H9 (cell line): ENCODE measurements at regions not wholly inside any gene's neighbourhood (a gene's known extent, or its start where the extent isn't known, plus 50 kb on each side); places are given as distances from the start of the nearest gene placed in this dataset.
"Not testable (repeated sequence)": the region's sequence is repeated elsewhere in the genome, so short reads cannot be mapped to it uniquely, and the experiment has no call there.

Experiments used
- DNase-seq: peaks from one replicate; pipeline ENCODE4 v3.0.0-alpha.2; 2017
- H2AFZ ChIP-seq: one replicate; pipeline ENCODE4 v1.6.1; 2013; ENCODE audit warnings: mild to moderate bottlenecking, low read length, control low read depth, moderate library complexity
- H2AK5ac ChIP-seq: 2 replicates; pipeline ENCODE4 v1.6.1; 2013; ENCODE audit warnings: low read length, control low read depth, mixed read lengths; ENCODE audit not compliant: insufficient read length
- H2BK120ac ChIP-seq: one replicate; pipeline ENCODE4 v1.6.1; 2013; ENCODE audit warnings: low read depth, mild to moderate bottlenecking, low read length, control low read depth, inconsistent platforms; ENCODE audit not compliant: poor library complexity, severe bottlenecking
- H2BK12ac ChIP-seq: 2 replicates; pipeline ENCODE4 v1.6.1; 2013; ENCODE audit warnings: low read length, control low read depth, mixed read lengths, low read depth; ENCODE audit not compliant: insufficient read length
- H2BK15ac ChIP-seq: 2 replicates; pipeline ENCODE4 v1.6.1; 2013; ENCODE audit warnings: low read depth, low read length, control low read depth
- H2BK20ac ChIP-seq: one replicate; pipeline ENCODE4 v1.6.1; 2013; ENCODE audit warnings: low read depth, mild to moderate bottlenecking, low read length, control low read depth, inconsistent platforms; ENCODE audit not compliant: poor library complexity, severe bottlenecking
- H2BK5ac ChIP-seq: 2 replicates; pipeline ENCODE4 v1.6.1; 2013; ENCODE audit warnings: low read length, control low read depth, mixed read lengths; ENCODE audit not compliant: insufficient read length
- H3K14ac ChIP-seq: 2 replicates; pipeline ENCODE4 v1.6.1; 2013; ENCODE audit warnings: low read length, control low read depth; ENCODE audit not compliant: insufficient read depth
- H3K18ac ChIP-seq: 2 replicates; pipeline ENCODE4 v1.6.1; 2013; ENCODE audit warnings: low read depth, mild to moderate bottlenecking, mixed read lengths, low read length, control low read depth; ENCODE audit not compliant: insufficient read length
- H3K23ac ChIP-seq: 2 replicates; pipeline ENCODE4 v1.6.1; 2013; ENCODE audit warnings: low read length, control low read depth, mixed read lengths, low read depth; ENCODE audit not compliant: insufficient read length
- H3K23me2 ChIP-seq: 2 replicates; pipeline ENCODE4 v1.6.1; 2013; ENCODE audit warnings: low read depth, mild to moderate bottlenecking, mixed read lengths, low read length, control low read depth; ENCODE audit not compliant: insufficient read length, poor library complexity, severe bottlenecking
- H3K27ac ChIP-seq: 2 replicates; pipeline ENCODE4 v1.5.1; 2013; ENCODE audit warnings: low read length, control low read depth, mixed read lengths, low read depth; ENCODE audit not compliant: insufficient read length
- H3K27me3 ChIP-seq: 2 replicates; pipeline ENCODE4 v1.6.1; 2013; ENCODE audit warnings: low read length, control low read depth, inconsistent platforms; ENCODE audit not compliant: insufficient read depth
- H3K4ac ChIP-seq: 2 replicates; pipeline ENCODE4 v1.6.1; 2013; ENCODE audit warnings: low read depth, mild to moderate bottlenecking, control low read depth, inconsistent platforms, low read length, moderate library complexity
- H3K4me1 ChIP-seq: 2 replicates; pipeline ENCODE4 v1.6.1; 2013; ENCODE audit warnings: low read length, control low read depth, inconsistent platforms; ENCODE audit not compliant: insufficient read depth
- H3K4me2 ChIP-seq: 2 replicates; pipeline ENCODE4 v1.6.1; 2013; ENCODE audit warnings: low read length, control low read depth, mixed read lengths; ENCODE audit not compliant: insufficient read length, insufficient read depth
- H3K56ac ChIP-seq: 2 replicates; pipeline ENCODE4 v1.6.1; 2013; ENCODE audit warnings: low read depth, mild to moderate bottlenecking, mixed read lengths, low read length, control low read depth; ENCODE audit not compliant: insufficient read length
- H3K79me1 ChIP-seq: 2 replicates; pipeline ENCODE4 v1.6.1; 2013; ENCODE audit warnings: low read depth, mild to moderate bottlenecking, moderate library complexity, low read length, control low read depth, inconsistent platforms; ENCODE audit not compliant: insufficient read depth, poor library complexity, severe bottlenecking
- H3K79me2 ChIP-seq: 2 replicates; pipeline ENCODE4 v1.6.1; 2013; ENCODE audit warnings: low read length, control low read depth, inconsistent platforms; ENCODE audit not compliant: insufficient read depth
- H3K9ac ChIP-seq: 2 replicates; pipeline ENCODE4 v1.6.1; 2013; ENCODE audit warnings: low read length, control low read depth, mixed read lengths; ENCODE audit not compliant: insufficient read length; ENCODE audit errors: extremely low read depth
- H3K9me3 ChIP-seq: one replicate; pipeline ENCODE4 v1.6.1; 2013; ENCODE audit warnings: low read depth, low read length, inconsistent platforms; ENCODE audit not compliant: control insufficient read depth
- H3T11ph ChIP-seq: one replicate; pipeline ENCODE4 v1.6.1; 2013; ENCODE audit warnings: mild to moderate bottlenecking, low read length, control low read depth, inconsistent platforms
- H4K20me1 ChIP-seq: one replicate; pipeline ENCODE4 v1.6.1; 2013; ENCODE audit not compliant: control insufficient read depth, insufficient read length, insufficient read depth
- H4K5ac ChIP-seq: 2 replicates; pipeline ENCODE4 v1.6.1; 2013; ENCODE audit warnings: low read depth, mild to moderate bottlenecking, mixed read lengths, low read length, control low read depth; ENCODE audit not compliant: insufficient read length
- H4K8ac ChIP-seq: replicated peaks from 2 replicates; pipeline ENCODE4 v1.6.1; 2013; ENCODE audit warnings: low read length, control low read depth, mixed read lengths, low read depth; ENCODE audit not compliant: insufficient read length
- H4K91ac ChIP-seq: 2 replicates; pipeline ENCODE4 v1.6.1; 2013; ENCODE audit warnings: low read depth, mild to moderate bottlenecking, moderate library complexity, mixed read lengths, low read length, control low read depth; ENCODE audit not compliant: insufficient read length
- H3K27ac Mint-ChIP-seq, 3 experiments: 2 replicates in 2 of 3; 3 replicates in 1 of 3; pipeline ENCODE4 v1.8.0; 2020 to 2021; ENCODE audit warnings: mixed read lengths in 3 of 3, mild to moderate bottlenecking in 1 of 3, moderate library complexity in 1 of 3
- H3K27me3 Mint-ChIP-seq: 2 replicates; pipeline ENCODE4 v1.8.0; 2021; ENCODE audit warnings: low read depth, mild to moderate bottlenecking, moderate library complexity, mixed read lengths
- H3K36me3 Mint-ChIP-seq, 3 experiments: 2 replicates in 2 of 3; 3 replicates in 1 of 3; pipeline ENCODE4 v1.8.0; 2020 to 2021; ENCODE audit warnings: low read depth in 3 of 3, mixed read lengths in 3 of 3; ENCODE audit not compliant: insufficient read depth in 1 of 3
- H3K4me1 Mint-ChIP-seq, 2 experiments: 2 replicates each; pipeline ENCODE4 v1.8.0; 2020; ENCODE audit warnings: mixed read lengths in 2 of 2
- H3K4me3 Mint-ChIP-seq, 2 experiments: 2 replicates in 1 of 2; 3 replicates in 1 of 2; pipeline ENCODE4 v1.8.0; 2020 to 2021; ENCODE audit warnings: mild to moderate bottlenecking in 2 of 2, mixed read lengths in 2 of 2, moderate library complexity in 1 of 2
- H3K9me3 Mint-ChIP-seq, 2 experiments: 2 replicates in 1 of 2; 3 replicates in 1 of 2; pipeline ENCODE4 v1.8.0; 2020; ENCODE audit warnings: mild to moderate bottlenecking in 2 of 2, mixed read lengths in 2 of 2, moderate library complexity in 1 of 2
- CTCF ChIP-seq: fragments of 200-600 bp; sonication (generic); conservative IDR thresholded peaks from 3 replicates; pipeline ENCODE4 v1.8.0; 2021; ENCODE audit warnings: antibody characterized with exemption, mild to moderate bottlenecking
- WGBS: extraction: QIAGEN DNeasy Blood & Tissue Kit; methylation state at CpG from one replicate; pipeline ENCODE4 v1.1.7; 2013; ENCODE audit warnings: missing lambda C conversion rate, low lambda C conversion rate, mixed read lengths; ENCODE audit not compliant: insufficient read length; ENCODE audit errors: extremely low coverage; 5-methylcytosine and 5-hydroxymethylcytosine counted together

- no peak overlapping the region for H4K8ac ChIP-seq
- Mint-ChIP-seq H3K36me3 (peaks cover 0 to 5% (median 0%) of the 10 kb centered on the region in 3 experiments; a peak in 2 of 7 replicates), H3K27ac (no peak overlapping the region), H3K9me3 (peaks cover 4 to 7% of the 10 kb centered on the region in 2 experiments; a peak in 4 of 5 replicates), H3K4me3 (no peak overlapping the region), H3K4me1 (no peaks in the 10 kb centered on the region), H3K27me3 (no peaks in the 10 kb centered on the region)
- H3K27ac ChIP-seq: no peak overlapping the region
- H2AK5ac ChIP-seq: no peak overlapping the region
- H3K9ac ChIP-seq: no peak overlapping the region
- no peaks in the 10 kb centered on the region for H4K20me1 ChIP-seq
- H4K5ac ChIP-seq: no peak overlapping the region
- H3K23ac ChIP-seq: no peak overlapping the region
- H3K18ac ChIP-seq: no peak overlapping the region
- no peak overlapping the region for H2BK20ac ChIP-seq
- no peak overlapping the region for H2BK15ac ChIP-seq
- H3K14ac ChIP-seq: no peak overlapping the region
- H3K9me3 ChIP-seq: no peaks in the 10 kb centered on the region
- no CpG with 5 or more reads among the region's 5 CpGs for WGBS
- H3K4me1 ChIP-seq: no peaks in the 10 kb centered on the region
- no peak overlapping the region for H3K4me2 ChIP-seq
- no peak overlapping the region for H3K56ac ChIP-seq
- no peak overlapping the region for H2BK120ac ChIP-seq
- H3K79me2 ChIP-seq: no peaks in the 10 kb centered on the region
- no peak overlapping the region for H2AFZ ChIP-seq
- H2BK5ac ChIP-seq: no peak overlapping the region
- no peak overlapping the region for H4K91ac ChIP-seq
- no peak for DNase-seq
- no peak overlapping the region for H3T11ph ChIP-seq
- H3K27me3 ChIP-seq: no peaks in the 10 kb centered on the region
- no peaks in the 10 kb centered on the region for H3K79me1 ChIP-seq
- TF ChIP-seq CTCF: no peak
- no peak overlapping the region for H2BK12ac ChIP-seq
- no peaks in the 10 kb centered on the region for H3K23me2 ChIP-seq
- no peak overlapping the region for H3K4ac ChIP-seq
Observed at GRCh38 chr4:12105519-12105918, 676.8 kb upstream of the HS3ST1 start.

DNA sequence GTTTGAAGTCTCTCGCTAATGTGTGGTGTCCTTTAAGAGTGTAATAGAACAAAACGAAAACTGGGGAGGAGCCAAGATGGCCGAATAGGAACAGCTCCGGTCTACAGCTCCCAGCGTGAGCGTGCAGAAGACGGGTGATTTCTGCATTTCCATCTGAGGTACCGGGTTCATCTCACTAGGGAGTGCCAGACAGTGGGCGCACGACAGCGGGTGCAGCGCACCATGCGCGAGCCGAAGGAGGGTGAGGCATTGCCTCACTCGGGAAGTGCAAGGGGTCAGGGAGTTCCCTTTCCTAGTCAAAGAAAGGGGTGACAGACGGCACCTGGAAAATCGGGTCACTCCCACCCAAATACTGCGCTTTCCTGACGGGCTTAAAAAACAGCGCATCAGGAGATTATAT is 661.2 kb upstream of the HS3ST1 start:
- H3K18ac ChIP-seq, H3K4me1 ChIP-seq, H3K9ac ChIP-seq, H3K27me3 Mint-ChIP-seq, H2BK20ac ChIP-seq, H2AK5ac ChIP-seq, H4K91ac ChIP-seq, H2BK120ac ChIP-seq, H3K14ac ChIP-seq, H2BK12ac ChIP-seq, H3K23ac ChIP-seq, DNase-seq, H2BK5ac ChIP-seq, H3K4me3 Mint-ChIP-seq, H3K4ac ChIP-seq, H3K27me3 ChIP-seq, H4K8ac ChIP-seq, H3K4me1 Mint-ChIP-seq, H3K79me1 ChIP-seq, H3T11ph ChIP-seq, H3K27ac ChIP-seq, H4K5ac ChIP-seq, H3K56ac ChIP-seq, H3K4me2 ChIP-seq, H4K20me1 ChIP-seq, H3K27ac Mint-ChIP-seq, H2AFZ ChIP-seq, H3K79me2 ChIP-seq, H3K23me2 ChIP-seq, H2BK15ac ChIP-seq: not testable (repeated sequence)
- WGBS: no CpG with 5 or more reads among the region's 21 CpGs
- Mint-ChIP-seq H3K9me3 (peaks cover 42 to 47% of the 10 kb centered on the region in 2 experiments), H3K36me3 (peaks cover 28 to 33% (median 30%) of the 10 kb centered on the region in 3 experiments)
- H3K9me3 ChIP-seq: peaks cover 10% of the 10 kb centered on the region
